ENCODE measurements at regions not wholly inside any gene's neighbourhood (a gene's known extent, or its start where the extent isn't known, plus 50 kb on each side); places are given as distances from the start of the nearest gene placed in this dataset. TPM values are rescaled to one million over a fixed set of nuclear protein-coding genes. Genes with fewer than 3 reads are reported as not detected.
"Not testable (repeated sequence)": the region's sequence is repeated elsewhere in the genome, so short reads cannot be mapped to it uniquely, and the experiment has no call there.

DNA sequence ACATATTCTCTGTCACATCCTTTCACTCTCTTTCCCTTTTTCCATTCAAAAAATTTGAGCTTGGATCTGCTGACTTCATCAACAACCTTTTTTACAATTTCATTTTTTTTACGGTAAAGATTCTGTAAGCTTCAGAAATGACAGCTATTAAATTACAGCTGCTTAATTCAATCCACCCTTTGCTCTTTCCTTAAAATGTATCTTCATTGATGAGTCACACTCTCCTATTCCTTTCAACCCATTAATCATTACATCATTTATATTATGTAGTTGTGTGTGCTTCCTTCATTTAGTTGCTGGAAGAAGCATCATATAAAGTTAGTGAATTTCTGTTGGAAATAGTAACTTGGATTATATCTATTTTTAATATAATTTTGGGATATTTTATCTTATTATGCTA lies 67.1 kb upstream of the MAGI2 start:
- FAIRE-seq, result no peak

DNA sequence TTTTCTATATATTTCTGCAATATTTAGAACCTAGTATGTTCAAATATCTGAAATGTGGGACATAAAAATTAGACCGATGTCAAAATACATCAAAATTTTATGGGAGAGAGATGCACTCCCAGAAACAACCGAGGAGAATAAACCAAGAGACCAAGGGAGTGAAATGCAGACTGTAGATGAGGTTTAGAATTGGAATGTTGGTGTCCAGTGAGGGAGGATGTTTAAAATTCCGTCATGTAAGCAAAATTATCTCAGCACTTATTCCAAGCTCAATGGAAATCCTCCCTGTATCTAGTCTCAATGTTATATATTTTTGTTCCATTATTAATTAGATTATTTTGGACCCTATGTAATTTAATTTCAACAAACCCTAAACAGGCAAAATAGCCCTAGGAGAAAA lies 61.9 kb upstream of the MAGI2 start:
- FAIRE-seq (no peak), DNase-seq (ENCODE audit: low spot score in 2 of 2) (no peak)

More for the DNA sequence above, 67.1 kb upstream of the MAGI2 start:
- no peak for DNase-seq (ENCODE audit: low spot score in 2 of 2)

DNA sequence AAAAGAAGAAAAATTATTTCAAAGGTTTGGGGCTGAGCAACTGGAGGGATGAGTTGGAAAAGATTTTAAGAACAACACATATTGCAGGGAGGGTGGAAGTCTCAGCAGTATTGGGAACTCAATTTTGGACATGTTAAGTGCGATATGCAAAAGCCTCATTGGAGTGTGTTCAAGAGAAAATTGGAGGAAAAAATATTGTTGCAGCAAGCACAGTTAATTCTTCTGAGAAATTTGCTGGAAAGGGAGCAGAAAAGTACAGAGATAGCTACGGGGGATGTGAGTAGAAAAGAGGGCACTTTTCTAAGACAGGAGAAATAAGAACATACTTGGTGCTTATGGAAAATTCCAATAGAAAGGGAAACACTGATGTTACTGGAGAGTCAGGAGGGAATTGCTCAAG lies 59.8 kb upstream of the MAGI2 start:
- DNase-seq (ENCODE audit: low spot score in 2 of 2) (no peak), FAIRE-seq (no peak)

DNA sequence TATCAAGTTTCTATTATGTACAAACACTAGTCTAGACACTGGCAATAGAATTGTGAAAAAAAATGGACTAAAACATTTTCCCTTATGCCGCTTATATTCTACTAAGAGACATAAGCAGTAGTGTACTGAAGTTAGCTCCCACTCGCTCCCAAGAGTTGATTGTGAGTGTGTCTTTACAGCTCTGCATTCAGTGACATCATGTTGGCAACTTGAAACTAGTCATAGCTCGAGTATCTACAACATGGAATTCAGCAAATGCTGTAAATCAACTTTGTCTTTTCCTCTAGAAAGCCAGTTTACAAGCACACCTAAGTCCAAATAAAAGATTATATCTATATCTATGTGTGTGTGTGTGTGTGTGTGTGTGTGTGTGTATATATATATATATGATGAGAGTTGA lies 58.8 kb upstream of the MAGI2 start:
- FAIRE-seq (no peak), DNase-seq (ENCODE audit: low spot score in 2 of 2) (no peak)

DNA sequence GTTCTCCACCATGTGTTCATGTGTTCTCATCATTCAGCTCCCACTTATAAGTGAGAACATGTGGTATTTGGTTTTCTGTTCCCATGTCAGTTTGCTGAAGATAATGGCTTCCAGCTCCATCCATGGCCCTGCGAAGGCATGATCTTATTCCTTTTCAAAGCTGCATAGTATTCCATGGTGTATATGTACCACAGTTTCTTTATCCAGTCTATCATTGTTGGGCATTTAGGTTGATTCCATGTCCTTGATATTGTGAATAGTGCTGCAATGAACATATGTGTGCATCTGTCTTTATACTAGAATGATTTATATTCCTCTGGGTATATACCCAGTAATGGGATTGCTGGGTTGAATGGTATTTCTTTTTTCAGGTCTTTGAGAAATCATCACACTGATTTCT lies 57.6 kb upstream of the MAGI2 start:
- DNase-seq (ENCODE audit: low spot score in 2 of 2); FAIRE-seq: not testable (repeated sequence)

DNA sequence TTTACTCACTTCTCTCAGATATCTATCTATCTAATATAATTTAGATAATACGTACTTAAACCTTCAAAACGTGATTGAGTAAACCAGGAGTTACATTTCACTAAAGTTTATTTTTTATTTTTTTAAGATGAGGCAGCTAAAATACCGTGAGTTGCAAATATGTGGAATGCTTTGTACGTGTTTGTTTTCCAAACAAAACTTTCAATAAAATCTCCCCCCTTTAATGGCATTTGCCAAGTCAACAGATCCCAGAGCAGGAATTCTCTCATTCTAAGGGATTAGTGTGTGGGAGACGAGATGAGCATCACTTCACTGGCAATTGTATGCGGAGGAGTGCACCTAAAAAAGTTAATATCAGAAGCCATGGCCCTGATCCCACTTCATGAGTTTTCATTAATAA lies 53.7 kb upstream of the MAGI2 start:
- DNase-seq (ENCODE audit: low spot score in 2 of 2), result no peak
- no peak for FAIRE-seq

DNA sequence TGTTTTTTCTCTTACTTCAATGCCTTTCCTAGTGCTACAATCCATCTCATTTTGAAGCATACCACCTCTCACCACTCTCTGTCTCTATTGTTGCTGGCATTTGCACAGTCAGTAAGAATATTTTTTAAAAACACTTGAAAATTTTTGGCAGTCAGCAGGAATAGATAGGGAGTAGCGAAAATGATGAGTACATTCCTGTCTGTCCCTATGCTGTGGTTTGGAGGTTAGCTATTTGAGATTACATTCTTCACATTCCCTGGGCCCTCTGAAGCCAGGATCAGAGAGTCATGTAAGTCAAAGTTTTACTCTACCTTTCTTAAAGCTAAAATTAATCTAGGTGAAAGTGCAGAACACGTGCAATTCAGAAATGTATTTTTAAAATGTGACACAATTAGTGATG lies 53.0 kb upstream of the MAGI2 start:
- no peak for DNase-seq (ENCODE audit: low spot score in 2 of 2)

DNA sequence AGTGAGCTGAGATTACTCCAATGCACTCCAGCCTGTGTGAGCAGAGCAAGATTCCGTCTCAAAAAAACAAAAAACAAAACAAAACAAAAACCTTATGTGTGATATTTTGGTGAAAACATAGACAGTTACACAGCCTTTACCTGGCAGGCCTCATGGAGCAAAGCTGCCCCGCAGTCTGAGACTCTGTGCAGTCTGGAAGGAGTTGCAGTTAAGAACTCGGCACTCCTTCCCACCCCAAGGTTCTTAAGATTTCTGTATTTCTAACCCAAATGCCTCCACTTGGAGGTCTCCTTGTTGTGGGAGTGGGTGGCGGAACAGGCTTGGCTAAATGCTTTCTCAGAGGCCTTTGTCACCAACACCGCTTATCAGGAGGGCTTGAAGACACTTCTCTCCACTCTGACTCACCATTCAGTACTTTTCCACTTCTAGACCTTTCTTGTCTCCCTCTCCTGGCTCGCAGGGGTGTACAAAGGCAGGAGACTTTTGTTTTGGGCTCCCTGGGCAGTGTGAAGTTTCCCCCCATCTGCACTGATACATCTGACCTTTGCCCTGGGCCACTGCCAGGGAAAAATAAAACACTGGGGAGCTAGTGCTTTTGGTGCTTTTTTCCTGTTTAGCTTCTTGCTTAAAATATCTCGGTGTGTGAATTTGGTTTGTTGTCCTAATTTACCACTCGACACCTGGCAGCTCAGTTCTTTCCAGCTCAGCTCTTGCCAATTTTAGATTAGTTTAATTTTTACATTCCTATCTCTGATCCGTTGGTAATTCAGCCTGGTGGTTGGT lies 51.3 kb upstream of the MAGI2 start:
- FAIRE-seq (no peak), DNase-seq (ENCODE audit: low spot score in 2 of 2) (no peak)

More for the DNA sequence above, 53.0 kb upstream of the MAGI2 start:
- FAIRE-seq, result no peak

Small RNA genes lying in the stretch of these regions (small RNA-seq; reads per million reads assigned to genes)
- gene RNA5SP234 (not detected), gene RNU6-849P (not detected)

All from frontal cortex (tissue), 4 donors.